CD4-positive, alpha-beta T cell treated with Interferon gamma for 1 hour (primary cell): ENCODE measurements at regions not wholly inside any gene's neighbourhood (a gene's known extent, or its start where the extent isn't known, plus 50 kb on each side); places are given as distances from the start of the nearest gene placed in this dataset.

Experiments used
- DNase-seq: peaks from one replicate; pipeline ENCODE4 v3.0.0-alpha.2; 2020

DNA sequence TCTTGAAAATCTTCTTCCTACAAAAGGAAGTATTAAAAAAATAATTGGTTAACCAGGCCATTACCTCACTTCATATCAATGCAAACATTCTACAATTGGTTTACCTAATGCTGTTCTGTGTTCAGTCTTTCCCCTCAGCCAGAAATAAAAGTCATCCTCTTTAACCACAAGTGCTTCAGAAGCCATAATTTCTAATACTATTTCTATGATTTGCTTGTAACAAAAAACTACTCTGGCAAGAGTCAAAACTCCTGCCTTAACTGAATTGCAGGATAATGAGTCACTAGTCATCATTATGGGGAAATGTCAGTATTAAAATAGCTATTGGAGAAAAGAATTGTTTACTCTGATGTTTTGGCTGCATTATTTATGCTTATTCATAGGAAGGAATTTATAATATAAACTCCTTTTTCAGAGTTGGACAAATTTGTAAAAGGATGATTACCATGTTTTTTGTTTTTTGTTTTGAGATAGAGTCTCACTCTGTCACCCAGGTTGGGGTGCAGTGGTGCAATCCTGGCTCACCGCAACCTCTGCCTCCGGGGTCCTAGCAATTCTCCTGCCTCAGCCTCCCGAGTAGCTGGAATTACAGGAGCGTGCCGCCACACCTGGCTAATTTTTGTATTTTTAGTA lies 55.5 kb upstream of the ODAD2 start:
- no peak for DNase-seq

DNA sequence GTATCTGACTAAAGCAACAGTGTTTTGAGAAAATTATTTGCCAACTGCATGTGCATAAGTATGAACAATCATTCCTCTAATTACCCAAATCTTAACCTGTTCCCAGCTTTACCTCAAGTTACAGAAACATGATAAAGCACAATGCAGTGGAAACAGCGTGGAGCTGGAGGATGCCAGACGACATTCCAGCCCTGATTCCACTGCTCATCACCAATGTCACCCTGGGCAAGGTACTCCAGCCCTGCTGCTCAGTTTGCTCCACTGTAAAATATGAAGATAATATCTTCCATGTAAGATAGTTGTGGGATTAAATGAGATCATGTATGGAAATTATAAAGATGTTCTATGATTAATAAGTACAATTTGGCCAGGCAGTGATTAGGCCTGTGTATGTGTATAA lies 50.4 kb upstream of the ODAD2 start:
- no peak for DNase-seq
